GM12801 (cell line): ENCODE measurements at regions not wholly inside any gene's neighbourhood (a gene's known extent, or its start where the extent isn't known, plus 50 kb on each side); places are given as distances from the start of the nearest gene placed in this dataset.

Experiments
- TF ChIP-seq, protein P1 (sequence below): IDR thresholded peaks from one replicate; pipeline ENCODE4 v1.5.1; 2011; ENCODE audit warnings: control low read depth; ENCODE audit not compliant: insufficient read length; ENCODE audit errors: extremely low read depth

DNA sequence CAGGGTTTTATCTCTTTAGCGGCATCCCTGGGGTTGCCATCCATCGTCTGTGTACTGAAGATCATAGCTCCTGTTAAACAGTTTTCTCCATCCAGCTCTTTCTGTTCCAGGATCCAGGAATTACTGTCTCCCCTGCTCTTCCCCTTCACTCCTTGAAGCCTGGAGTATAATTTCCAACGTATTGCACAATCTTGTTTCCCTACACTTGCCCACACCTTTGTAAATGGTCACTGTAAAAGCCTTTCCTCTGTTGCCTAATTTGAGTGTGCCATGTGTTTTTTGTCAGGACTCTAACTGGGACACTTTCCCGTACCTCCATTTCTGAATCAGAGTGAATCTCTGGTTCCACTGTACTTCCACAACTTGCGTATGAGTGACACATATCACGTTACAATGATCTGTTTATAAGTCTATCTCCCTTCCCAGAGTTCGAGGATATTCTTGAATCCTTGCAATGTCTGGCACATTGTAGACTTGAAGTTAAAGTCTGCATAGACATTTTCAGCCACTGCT lies 199.6 kb upstream of the SNX7 start:
- TF ChIP-seq, protein P1, sequence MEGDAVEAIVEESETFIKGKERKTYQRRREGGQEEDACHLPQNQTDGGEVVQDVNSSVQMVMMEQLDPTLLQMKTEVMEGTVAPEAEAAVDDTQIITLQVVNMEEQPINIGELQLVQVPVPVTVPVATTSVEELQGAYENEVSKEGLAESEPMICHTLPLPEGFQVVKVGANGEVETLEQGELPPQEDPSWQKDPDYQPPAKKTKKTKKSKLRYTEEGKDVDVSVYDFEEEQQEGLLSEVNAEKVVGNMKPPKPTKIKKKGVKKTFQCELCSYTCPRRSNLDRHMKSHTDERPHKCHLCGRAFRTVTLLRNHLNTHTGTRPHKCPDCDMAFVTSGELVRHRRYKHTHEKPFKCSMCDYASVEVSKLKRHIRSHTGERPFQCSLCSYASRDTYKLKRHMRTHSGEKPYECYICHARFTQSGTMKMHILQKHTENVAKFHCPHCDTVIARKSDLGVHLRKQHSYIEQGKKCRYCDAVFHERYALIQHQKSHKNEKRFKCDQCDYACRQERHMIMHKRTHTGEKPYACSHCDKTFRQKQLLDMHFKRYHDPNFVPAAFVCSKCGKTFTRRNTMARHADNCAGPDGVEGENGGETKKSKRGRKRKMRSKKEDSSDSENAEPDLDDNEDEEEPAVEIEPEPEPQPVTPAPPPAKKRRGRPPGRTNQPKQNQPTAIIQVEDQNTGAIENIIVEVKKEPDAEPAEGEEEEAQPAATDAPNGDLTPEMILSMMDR, result no peak

DNA sequence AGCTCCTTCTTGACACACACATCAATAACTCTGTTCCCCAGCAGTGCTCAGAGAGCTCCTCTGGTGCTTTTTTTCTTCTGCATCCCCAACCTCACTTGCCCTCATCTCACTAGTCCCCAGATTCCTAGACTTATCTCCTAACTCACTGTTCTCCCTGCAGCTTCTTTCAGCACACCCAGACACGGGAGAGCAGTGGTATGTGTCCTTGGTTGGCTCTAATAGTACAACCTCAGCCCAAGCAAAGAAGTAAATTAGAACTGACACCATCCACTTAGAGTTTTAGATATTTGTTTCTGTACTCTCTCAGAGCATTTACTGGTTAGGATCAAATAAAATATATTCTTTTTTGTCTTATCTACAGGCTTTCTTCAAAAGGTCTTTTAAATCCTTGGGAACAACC lies 201.4 kb upstream of the SNX7 start:
- TF ChIP-seq, protein P1, result no peak

DNA sequence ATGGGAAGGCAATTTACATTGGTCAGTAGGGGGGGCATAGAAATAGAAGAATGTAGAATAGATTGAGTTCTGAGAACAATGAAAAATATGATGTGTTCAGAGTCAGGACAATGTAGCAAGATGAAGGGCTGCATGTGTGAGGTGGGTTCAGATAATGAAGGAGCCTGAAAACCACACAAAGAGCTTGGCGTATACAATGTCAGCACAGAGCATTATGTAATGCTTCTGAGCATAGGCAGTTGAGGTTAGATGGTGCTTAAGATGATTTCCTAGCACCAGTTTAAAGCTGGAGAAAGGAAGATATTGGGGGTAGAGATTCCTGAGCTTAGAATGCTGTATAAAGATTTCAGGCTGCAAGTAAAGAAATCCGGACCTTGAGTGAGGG lies 202.0 kb upstream of the SNX7 start:
- TF ChIP-seq, protein P1, result no peak

DNA sequence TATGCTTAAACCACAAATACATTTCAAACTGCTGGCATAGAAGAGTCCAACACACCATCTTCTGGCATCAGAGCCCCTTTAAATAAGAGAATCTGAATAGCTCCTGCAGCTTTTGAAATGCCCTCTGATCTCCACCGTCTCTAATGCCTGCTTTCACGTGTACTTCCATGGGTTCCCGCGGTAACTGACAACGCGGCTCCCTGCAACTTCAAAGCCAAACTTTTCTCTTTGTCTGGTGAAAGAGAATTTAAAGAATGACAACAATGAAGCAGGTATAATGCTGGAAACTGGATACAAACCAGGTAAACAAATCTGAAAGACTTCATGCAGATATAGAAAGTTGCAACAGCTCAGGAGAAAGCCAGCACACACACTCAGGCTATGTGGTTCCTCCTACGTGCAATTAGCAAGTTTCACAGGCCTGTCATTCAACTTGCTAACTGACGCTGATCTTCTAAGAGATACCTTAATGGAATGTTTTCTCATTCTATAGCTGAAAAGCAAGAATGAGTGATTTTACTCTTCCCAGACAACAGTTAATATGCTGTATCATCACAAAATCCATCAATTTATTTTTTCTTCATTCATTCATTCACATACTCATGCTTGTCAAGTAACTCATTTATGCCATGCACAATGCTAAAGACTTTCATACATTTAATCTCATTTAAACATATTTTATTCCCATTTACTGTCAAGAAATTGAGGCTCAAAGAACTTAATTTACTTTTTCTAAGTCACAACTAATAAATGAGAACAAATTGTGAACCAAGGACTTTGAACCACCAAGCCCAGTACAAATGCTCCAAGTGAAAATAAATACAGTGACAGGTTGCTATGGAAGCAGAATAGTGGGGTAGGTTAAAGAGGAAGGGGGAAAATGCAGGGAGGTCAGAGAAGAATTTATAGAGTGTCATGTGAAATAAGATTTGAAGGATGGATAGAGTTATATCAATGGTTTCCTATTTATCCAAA lies 202.7 kb upstream of the SNX7 start:
- TF ChIP-seq, protein P1, result no peak

DNA sequence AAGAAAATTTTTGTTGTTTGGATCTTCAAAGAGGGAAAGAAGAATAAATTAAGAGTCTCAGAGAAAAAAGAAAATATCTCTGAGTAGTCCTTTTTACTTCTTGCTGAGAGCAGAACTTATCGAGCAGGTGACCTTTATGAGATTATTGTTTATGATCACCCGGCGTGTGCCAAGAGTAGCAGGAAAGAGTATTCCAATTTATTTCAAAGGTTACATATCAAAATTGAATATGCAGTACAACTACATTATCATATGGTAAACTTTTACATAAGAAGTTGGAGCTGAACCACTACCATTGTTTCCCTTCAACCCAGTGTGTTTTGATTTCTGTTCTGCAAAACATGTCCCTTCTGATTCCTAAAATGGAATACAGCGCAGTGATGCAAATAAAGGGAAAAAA lies 204.3 kb upstream of the SNX7 start:
- TF ChIP-seq, protein P1, result no peak

DNA sequence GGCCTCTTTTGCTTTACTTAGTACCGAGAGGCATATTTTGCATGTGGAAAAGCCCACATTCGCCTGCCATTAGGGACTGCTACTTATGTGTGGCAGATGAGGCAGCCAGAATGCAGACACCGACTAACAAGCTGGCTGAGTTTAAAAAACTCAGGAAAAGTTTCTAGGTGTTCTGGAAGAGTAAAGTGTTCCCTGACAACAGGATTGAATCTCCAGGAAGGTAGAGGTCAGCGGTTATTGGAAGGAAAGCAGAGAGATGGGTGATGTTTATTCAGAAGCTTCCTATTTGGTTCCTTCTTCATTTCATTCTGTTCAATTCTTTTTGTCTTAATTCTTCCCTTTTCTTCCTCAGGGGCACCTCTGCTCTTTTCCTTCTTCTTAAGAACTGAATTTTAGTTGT lies 206.9 kb upstream of the SNX7 start:
- TF ChIP-seq, protein P1, result no peak

DNA sequence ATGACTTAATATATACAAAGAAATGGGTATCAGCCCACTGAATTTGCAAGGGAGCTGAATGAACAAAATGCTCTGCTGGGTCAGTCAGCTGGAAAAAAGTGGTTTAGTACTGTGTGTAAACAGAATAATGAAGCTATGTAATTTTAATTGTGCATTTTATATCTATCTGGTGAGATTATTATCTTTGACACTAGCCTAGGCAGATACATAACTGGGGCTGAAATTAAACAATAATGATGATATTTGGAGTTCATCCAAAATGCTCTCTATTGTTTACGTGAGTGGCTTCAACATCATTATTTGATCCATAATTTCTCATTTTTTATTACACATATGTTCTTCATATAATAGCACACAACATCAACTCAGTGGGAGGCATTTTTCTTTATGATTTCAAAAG lies 208.5 kb upstream of the SNX7 start:
- TF ChIP-seq, protein P1, result no peak
